OCI-LY1 (cell line): ENCODE measurements at regions not wholly inside any gene's neighbourhood (a gene's known extent, or its start where the extent isn't known, plus 50 kb on each side); places are given as distances from the start of the nearest gene placed in this dataset.

Experiments
- H2AFZ ChIP-seq: fragments of 200-600 bp; sonication (generic), shearing (Covaris generic); 2 replicates; pipeline ENCODE4 v1.6.0; 2014; ENCODE audit warnings: antibody characterized with exemption, mild to moderate bottlenecking, low read length
- H3F3A ChIP-seq: fragments of 200-600 bp; sonication (generic), shearing (Covaris generic); 2 replicates; pipeline ENCODE4 v1.6.0; 2014; ENCODE audit warnings: mild to moderate bottlenecking, antibody characterized with exemption, low read length, moderate library complexity; ENCODE audit not compliant: insufficient read depth
- H3K27ac ChIP-seq: fragments of 200-600 bp; sonication (generic); 2 replicates; pipeline ENCODE4 v1.5.1; 2014; ENCODE audit warnings: low read length, mixed run types, mild to moderate bottlenecking, low read depth; ENCODE audit not compliant: poor library complexity, severe bottlenecking
- H3K27me3 ChIP-seq: fragments of 200-600 bp; sonication (generic); 2 replicates; pipeline ENCODE4 v1.6.0; 2014; ENCODE audit warnings: antibody characterized with exemption, mild to moderate bottlenecking, low read length, moderate library complexity; ENCODE audit not compliant: insufficient read depth
- H3K36me3 ChIP-seq: fragments of 200-600 bp; sonication (generic); 2 replicates; pipeline ENCODE4 v1.6.1; 2014; ENCODE audit warnings: mild to moderate bottlenecking, antibody characterized with exemption, low read length, moderate library complexity, mixed read lengths; ENCODE audit not compliant: insufficient read depth
- H3K4me1 ChIP-seq: fragments of 200-600 bp; sonication (generic); 2 replicates; pipeline ENCODE4 v1.5.1; 2014; ENCODE audit warnings: mild to moderate bottlenecking, low read length, moderate library complexity; ENCODE audit not compliant: insufficient read depth, severe bottlenecking
- H3K4me2 ChIP-seq: fragments of 200-600 bp; sonication (generic), shearing (Covaris generic); 2 replicates; pipeline ENCODE4 v1.6.1; 2014; ENCODE audit warnings: low read length
- H3K4me3 ChIP-seq: fragments of 200-600 bp; sonication (generic); 2 replicates; pipeline ENCODE4 v1.5.1; 2014; ENCODE audit warnings: low read length, low read depth, mild to moderate bottlenecking, mixed read lengths; ENCODE audit not compliant: poor library complexity, severe bottlenecking
- H3K79me2 ChIP-seq: fragments of 200-600 bp; shearing (Covaris generic); 2 replicates; pipeline ENCODE4 v1.6.1; 2016; ENCODE audit warnings: mixed run types, low read length, mixed read lengths; ENCODE audit not compliant: insufficient read depth
- H3K9ac ChIP-seq: fragments of 200-600 bp; sonication (generic), shearing (Covaris generic); 2 replicates; pipeline ENCODE4 v1.6.1; 2014; ENCODE audit warnings: mild to moderate bottlenecking, low read length, mixed read lengths
- H3K9me2 ChIP-seq: fragments of 200-600 bp; sonication (generic), shearing (Covaris generic); 2 replicates; pipeline ENCODE4 v1.6.1; 2014; ENCODE audit warnings: low read depth, mild to moderate bottlenecking, low read length, mixed read lengths
- H3K9me3 ChIP-seq: fragments of 200-600 bp; shearing (Covaris generic); 2 replicates; pipeline ENCODE4 v1.6.1; 2014; ENCODE audit warnings: low read length, mixed read lengths
- H4K20me1 ChIP-seq: fragments of 200-600 bp; sonication (generic), shearing (Covaris generic); 2 replicates; pipeline ENCODE4 v1.6.0; 2016; ENCODE audit warnings: mild to moderate bottlenecking, low read length; ENCODE audit not compliant: insufficient read depth
- CTCF ChIP-seq: fragments of 200-600 bp; sonication (generic), shearing (Covaris generic); IDR thresholded peaks from 2 replicates; pipeline ENCODE4 v1.5.1; 2017; ENCODE audit warnings: mild to moderate bottlenecking, antibody characterized with exemption, low read length, moderate library complexity, mixed read lengths
- EZH2 ChIP-seq: fragments of 200-600 bp; sonication (generic), shearing (Covaris generic); IDR thresholded peaks from 2 replicates; pipeline ENCODE4 v1.8.0; 2017; ENCODE audit warnings: borderline replicate concordance, mixed run types, mild to moderate bottlenecking, antibody characterized with exemption, low read length, moderate library complexity, mixed read lengths

- Histone ChIP-seq H3K27me3 (no peaks in the 10 kb centered on the region), H3K79me2 (no peaks in the 10 kb centered on the region), H4K20me1 (0 out of 2 replicates have a peak, but pooled peaks cover 4% of the 10 kb centered on the region), H3K4me2 (no peak overlapping the region), H3K9me3 (no peaks in the 10 kb centered on the region), H3F3A (no peaks in the 10 kb centered on the region), H3K4me1 (no peaks in the 10 kb centered on the region), H2AFZ (no peak overlapping the region), H3K9me2 (no peaks in the 10 kb centered on the region), H3K27ac (no peak overlapping the region), H3K4me3 (no peak overlapping the region), H3K9ac (no peak overlapping the region), H3K36me3 (no peaks in the 10 kb centered on the region)
- no peak for TF ChIP-seq EZH2
- TF ChIP-seq CTCF = no peak
Measured at GRCh38 chr3:178146406-178146831, 389.8 kb upstream of the KCNMB2 start.

- no peaks in the 10 kb centered on the region for H3K27me3 ChIP-seq
- H3K9ac ChIP-seq = no peak overlapping the region
- no peaks in the 10 kb centered on the region for H3K36me3 ChIP-seq
- H3K9me2 ChIP-seq = no peaks in the 10 kb centered on the region
- H3K4me1 ChIP-seq = no peaks in the 10 kb centered on the region
- H4K20me1 ChIP-seq = 0 out of 2 replicates have a peak, but pooled peaks cover 4% of the 10 kb centered on the region
- no peaks in the 10 kb centered on the region for H3K9me3 ChIP-seq
- TF ChIP-seq CTCF (no peak), EZH2 (no peak)
- H3K4me2 ChIP-seq = no peak overlapping the region
- no peak overlapping the region for H3K27ac ChIP-seq
- no peak overlapping the region for H2AFZ ChIP-seq
- H3K79me2 ChIP-seq = no peaks in the 10 kb centered on the region
- no peak overlapping the region for H3K4me3 ChIP-seq
- no peaks in the 10 kb centered on the region for H3F3A ChIP-seq
Measured at GRCh38 chr3:178147001-178147400, 389.2 kb upstream of the KCNMB2 start.

GRCh38 chr3:178152031-178152806 is 384.0 kb upstream of the KCNMB2 start:
- no peak overlapping the region for H2AFZ ChIP-seq
- H4K20me1 ChIP-seq = no peaks in the 10 kb centered on the region
- H3K9me3 ChIP-seq = no peaks in the 10 kb centered on the region
- H3F3A ChIP-seq = no peaks in the 10 kb centered on the region
- H3K4me3 ChIP-seq = no peak overlapping the region
- no peak overlapping the region for H3K9ac ChIP-seq
- H3K9me2 ChIP-seq = no peaks in the 10 kb centered on the region
- no peaks in the 10 kb centered on the region for H3K27me3 ChIP-seq
- H3K36me3 ChIP-seq = no peaks in the 10 kb centered on the region
- H3K4me1 ChIP-seq = no peaks in the 10 kb centered on the region
- no peak overlapping the region for H3K4me2 ChIP-seq
- H3K27ac ChIP-seq = no peak overlapping the region
- no peaks in the 10 kb centered on the region for H3K79me2 ChIP-seq
- TF ChIP-seq EZH2 (no peak), CTCF (peak; percentile 20; the same call in 1 of the 2 replicates)
